Osteoblast (primary cell): ENCODE measurements at regions not wholly inside any gene's neighbourhood (a gene's known extent, or its start where the extent isn't known, plus 50 kb on each side); places are given as distances from the start of the nearest gene placed in this dataset.

Experiments
- DNase-seq: peaks from one replicate; pipeline ENCODE4 v3.0.0; 2011; ENCODE audit warnings: low spot score, mixed read lengths; ENCODE audit not compliant: insufficient read length; ENCODE audit errors: missing footprints
- H2AFZ ChIP-seq: 2 replicates; pipeline ENCODE4 v1.6.0; 2011; ENCODE audit warnings: mild to moderate bottlenecking, low read length
- H3K27ac ChIP-seq: 2 replicates; pipeline ENCODE4 v1.5.1; 2011; ENCODE audit warnings: mild to moderate bottlenecking, low read depth, low read length, moderate library complexity
- H3K27me3 ChIP-seq: 2 replicates; pipeline ENCODE4 v1.6.0; 2012; ENCODE audit warnings: mild to moderate bottlenecking, control low read depth, inconsistent platforms, low read length, moderate library complexity; ENCODE audit not compliant: insufficient read depth
- H3K36me3 ChIP-seq: 2 replicates; pipeline ENCODE4 v1.5.1; 2011; ENCODE audit warnings: mild to moderate bottlenecking, low read length, control low read depth, moderate library complexity; ENCODE audit not compliant: insufficient read depth
- H3K4me1 ChIP-seq: 2 replicates; pipeline ENCODE4 v1.5.1; 2011; ENCODE audit warnings: mild to moderate bottlenecking, low read length, control low read depth, moderate library complexity; ENCODE audit not compliant: insufficient read depth
- H3K4me2 ChIP-seq: 2 replicates; pipeline ENCODE4 v1.6.0; 2011; ENCODE audit warnings: mild to moderate bottlenecking, low read length; ENCODE audit not compliant: insufficient read depth
- H3K4me3 ChIP-seq: fragments of 200-600 bp; sonication (generic); 3 replicates; pipeline ENCODE4 v1.5.1; 2012; ENCODE audit warnings: mild to moderate bottlenecking, low read length, inconsistent platforms; ENCODE audit not compliant: insufficient read depth
- H3K79me2 ChIP-seq: 2 replicates; pipeline ENCODE4 v1.6.0; 2012; ENCODE audit warnings: mild to moderate bottlenecking, low read length, control low read depth, inconsistent platforms; ENCODE audit not compliant: insufficient read depth
- H3K9me3 ChIP-seq: 2 replicates; pipeline ENCODE4 v1.5.1; 2011; ENCODE audit warnings: low read depth, low read length, control low read depth
- H4K20me1 ChIP-seq: 2 replicates; pipeline ENCODE4 v1.6.0; 2012; ENCODE audit warnings: mild to moderate bottlenecking, low read length, control low read depth; ENCODE audit not compliant: insufficient read depth
- TF ChIP-seq, protein P1 (sequence below): IDR thresholded peaks from 2 replicates; pipeline ENCODE4 v1.5.1; 2011; ENCODE audit warnings: mild to moderate bottlenecking, low read depth, low read length, moderate library complexity; ENCODE audit errors: extremely low read depth

DNA sequence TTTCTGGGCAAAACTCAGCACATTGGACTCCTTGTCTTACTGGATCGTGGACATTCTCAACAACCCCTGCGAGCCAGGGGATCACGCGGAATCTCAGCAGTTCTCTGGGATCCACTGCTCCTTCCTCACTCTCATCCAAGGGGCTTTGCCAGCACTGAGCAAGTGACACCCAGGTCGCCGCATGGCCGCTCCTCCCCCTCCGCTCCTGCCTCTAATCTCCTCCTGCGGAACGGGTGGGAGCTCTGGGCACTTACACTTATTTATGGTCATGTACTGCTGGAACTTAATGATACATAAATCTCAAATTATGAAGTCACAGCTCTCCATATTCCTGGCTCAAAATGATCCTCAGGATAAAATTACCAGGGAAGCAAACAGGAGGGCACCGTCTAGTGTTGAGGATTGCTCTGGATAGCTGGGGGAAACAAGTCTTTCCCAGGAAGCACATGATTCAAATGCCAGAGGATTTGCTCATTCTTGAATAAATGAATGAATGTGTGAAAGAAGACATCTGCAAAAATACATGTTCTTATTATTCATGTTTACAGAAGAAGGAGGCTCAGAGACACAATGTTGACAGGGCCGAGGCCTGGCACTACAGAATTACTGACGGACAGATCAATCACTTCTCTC is 1077.3 kb downstream of the TBC1D22A start:
- TF ChIP-seq, protein P1, sequence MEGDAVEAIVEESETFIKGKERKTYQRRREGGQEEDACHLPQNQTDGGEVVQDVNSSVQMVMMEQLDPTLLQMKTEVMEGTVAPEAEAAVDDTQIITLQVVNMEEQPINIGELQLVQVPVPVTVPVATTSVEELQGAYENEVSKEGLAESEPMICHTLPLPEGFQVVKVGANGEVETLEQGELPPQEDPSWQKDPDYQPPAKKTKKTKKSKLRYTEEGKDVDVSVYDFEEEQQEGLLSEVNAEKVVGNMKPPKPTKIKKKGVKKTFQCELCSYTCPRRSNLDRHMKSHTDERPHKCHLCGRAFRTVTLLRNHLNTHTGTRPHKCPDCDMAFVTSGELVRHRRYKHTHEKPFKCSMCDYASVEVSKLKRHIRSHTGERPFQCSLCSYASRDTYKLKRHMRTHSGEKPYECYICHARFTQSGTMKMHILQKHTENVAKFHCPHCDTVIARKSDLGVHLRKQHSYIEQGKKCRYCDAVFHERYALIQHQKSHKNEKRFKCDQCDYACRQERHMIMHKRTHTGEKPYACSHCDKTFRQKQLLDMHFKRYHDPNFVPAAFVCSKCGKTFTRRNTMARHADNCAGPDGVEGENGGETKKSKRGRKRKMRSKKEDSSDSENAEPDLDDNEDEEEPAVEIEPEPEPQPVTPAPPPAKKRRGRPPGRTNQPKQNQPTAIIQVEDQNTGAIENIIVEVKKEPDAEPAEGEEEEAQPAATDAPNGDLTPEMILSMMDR, result no peak
- Histone ChIP-seq H3K79me2 (no peaks in the 10 kb centered on the region), H3K36me3 (no peaks in the 10 kb centered on the region), H4K20me1 (no peaks in the 10 kb centered on the region), H3K4me1 (no peaks in the 10 kb centered on the region), H3K27ac (no peak overlapping the region), H3K9me3 (no peaks in the 10 kb centered on the region), H3K27me3 (no peaks in the 10 kb centered on the region), H2AFZ (no peak overlapping the region), H3K4me3 (no peak overlapping the region), H3K4me2 (no peak overlapping the region)
- DNase-seq, result no peak

DNA sequence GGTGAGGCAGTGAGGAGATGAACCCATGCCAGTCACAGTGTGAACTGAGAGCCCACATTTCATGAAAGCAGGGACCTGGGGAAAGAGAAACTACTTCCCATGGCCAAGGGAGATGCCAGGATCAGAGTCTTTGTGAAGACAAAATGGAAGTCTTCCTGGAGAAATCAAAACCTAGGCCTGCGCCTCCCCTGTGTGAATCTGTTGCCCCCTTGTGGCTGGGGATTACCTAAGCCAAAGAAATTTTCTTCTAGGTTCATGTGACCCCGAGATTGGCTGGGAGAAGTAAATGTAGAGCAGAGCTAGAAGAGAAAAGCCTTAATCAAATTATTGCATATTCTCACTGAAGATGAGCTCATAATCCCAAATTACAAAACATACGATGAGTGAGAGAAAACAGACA is 1075.3 kb downstream of the TBC1D22A start:
- Histone ChIP-seq H3K36me3 (no peaks in the 10 kb centered on the region), H3K27me3 (no peaks in the 10 kb centered on the region), H3K9me3 (no peaks in the 10 kb centered on the region), H3K27ac (no peak overlapping the region), H3K4me2 (no peak overlapping the region), H3K79me2 (no peaks in the 10 kb centered on the region), H4K20me1 (no peaks in the 10 kb centered on the region), H2AFZ (no peak overlapping the region), H3K4me3 (no peak overlapping the region), H3K4me1 (no peaks in the 10 kb centered on the region)
- TF ChIP-seq, protein P1, result peak; percentile 24
- DNase-seq, result no peak

DNA sequence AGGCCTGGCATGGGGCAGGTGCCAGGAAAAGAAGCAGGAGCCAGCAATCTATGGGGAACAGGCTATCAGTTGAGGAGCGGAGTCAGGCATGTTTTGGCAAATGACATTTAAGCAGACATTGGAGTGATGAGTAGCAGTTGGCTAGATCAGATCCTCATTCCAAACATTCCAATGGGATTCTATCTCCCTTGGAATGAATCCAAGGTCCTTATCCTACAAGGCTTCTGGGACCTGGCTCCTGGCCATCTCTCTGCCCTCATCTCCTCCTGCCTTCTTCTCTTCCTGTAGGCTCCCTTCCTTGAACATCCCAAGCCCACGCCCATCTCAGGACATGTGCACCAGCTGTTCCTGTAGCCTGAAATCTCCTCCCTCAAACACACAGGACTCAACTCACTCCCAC is 1074.5 kb downstream of the TBC1D22A start:
- H3K79me2 ChIP-seq, result no peaks in the 10 kb centered on the region
- no peak overlapping the region for H3K27ac ChIP-seq
- H3K27me3 ChIP-seq, result no peaks in the 10 kb centered on the region
- H3K4me3 ChIP-seq, result no peak overlapping the region
- TF ChIP-seq, protein P1, result no peak
- no peak overlapping the region for H3K4me2 ChIP-seq
- H4K20me1 ChIP-seq, result no peaks in the 10 kb centered on the region
- no peaks in the 10 kb centered on the region for H3K4me1 ChIP-seq
- H2AFZ ChIP-seq, result no peak overlapping the region
- H3K36me3 ChIP-seq, result no peaks in the 10 kb centered on the region
- peak; percentile 38 for DNase-seq
- H3K9me3 ChIP-seq, result no peaks in the 10 kb centered on the region

DNA sequence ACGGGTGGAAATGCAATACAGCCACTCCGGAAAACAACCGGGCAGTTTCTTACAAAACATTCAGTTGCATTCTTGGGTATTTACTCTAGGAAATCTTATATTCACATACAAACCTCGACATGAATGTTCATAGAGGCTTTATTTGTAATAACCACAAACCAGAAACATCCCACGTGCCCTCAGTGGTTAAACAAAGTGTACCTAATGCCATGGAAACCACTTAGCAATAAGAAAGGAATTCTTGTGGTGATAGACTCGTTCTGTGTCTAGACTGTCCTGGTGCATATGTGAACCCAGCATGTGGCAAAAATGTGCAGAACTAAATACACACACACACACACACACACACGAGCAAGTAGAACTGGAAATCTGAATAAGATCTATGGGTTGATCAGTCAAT is 1073.3 kb downstream of the TBC1D22A start:
- Histone ChIP-seq H3K79me2 (no peaks in the 10 kb centered on the region), H3K4me3 (no peak overlapping the region), H3K4me2 (no peak overlapping the region), H3K27ac (no peak overlapping the region), H2AFZ (no peak overlapping the region), H3K36me3 (no peaks in the 10 kb centered on the region), H3K9me3 (no peaks in the 10 kb centered on the region), H3K4me1 (no peaks in the 10 kb centered on the region), H3K27me3 (no peaks in the 10 kb centered on the region), H4K20me1 (no peaks in the 10 kb centered on the region)
- no peak for DNase-seq
- TF ChIP-seq, protein P1, result no peak
